NB4 (cell line): ENCODE measurements at regions not wholly inside any gene's neighbourhood (a gene's known extent, or its start where the extent isn't known, plus 50 kb on each side); places are given as distances from the start of the nearest gene placed in this dataset.

Experiments
- CTCF ChIP-seq: IDR thresholded peaks from one replicate; pipeline ENCODE4 v1.5.1; 2012; ENCODE audit warnings: low read depth, low read length
- MYC ChIP-seq: IDR thresholded peaks from 2 replicates; pipeline ENCODE4 v1.6.1; 2011; ENCODE audit warnings: low read depth, low read length
- POLR2A ChIP-seq: IDR thresholded peaks from 2 replicates; pipeline ENCODE4 v1.6.1; 2011; ENCODE audit warnings: mild to moderate bottlenecking; ENCODE audit not compliant: insufficient read length; ENCODE audit errors: extremely low read depth

GRCh38 chr3:110349295-110349694 is 722.3 kb upstream of the NECTIN3 start:
- TF ChIP-seq CTCF (no peak), POLR2A (no peak), MYC (no peak)
